BJ (cell line): ENCODE measurements at regions not wholly inside any gene's neighbourhood (a gene's known extent, or its start where the extent isn't known, plus 50 kb on each side); places are given as distances from the start of the nearest gene placed in this dataset.
"Not testable (repeated sequence)": the region's sequence is repeated elsewhere in the genome, so short reads cannot be mapped to it uniquely, and the experiment has no call there.

Source experiments
- CTCF ChIA-PET: fragments of 350-600 bp; formaldehyde crosslinking; extraction: SDS; loops from one replicate; lab custom pipeline; 2021; ENCODE audit warnings: antibody characterized with exemption, inconsistent platforms; lab: Yijun Ruan, JAX
- POLR2A ChIA-PET: fragments of 300-600 bp; sonication (Branson Sonifier 250); formaldehyde crosslinking; extraction: SDS; loops from one replicate; lab custom pipeline; 2021; ENCODE audit warnings: antibody characterized with exemption; lab: Charles Lee
- DNase-seq: peaks from one replicate; pipeline ENCODE4 v3.0.0-alpha.2; 2011; ENCODE audit warnings: low read depth
- H3K27me3 ChIP-seq: 2 replicates; pipeline ENCODE4 v1.6.0; 2011; ENCODE audit warnings: low read length; ENCODE audit not compliant: control insufficient read depth, insufficient read depth
- H3K36me3 ChIP-seq: 2 replicates; pipeline ENCODE4 v1.5.1; 2011; ENCODE audit warnings: low read length; ENCODE audit not compliant: control insufficient read depth, insufficient read depth
- H3K4me3 ChIP-seq: 2 replicates; pipeline ENCODE4 v1.5.1; 2011; ENCODE audit warnings: low read depth, mild to moderate bottlenecking, control low read depth, low read length
- TF ChIP-seq, protein P1 (sequence below): IDR thresholded peaks from 2 replicates; pipeline ENCODE4 v1.5.1; 2011; ENCODE audit warnings: low read depth, mild to moderate bottlenecking, control low read depth, inconsistent platforms, low read length, moderate library complexity; ENCODE audit not compliant: insufficient read depth

- POLR2A ChIA-PET, result no interaction called here
- H3K27me3 ChIP-seq, result no peaks in the 10 kb centered on the region
- no peaks in the 10 kb centered on the region for H3K36me3 ChIP-seq
- no peak for DNase-seq
- TF ChIP-seq, protein P1, sequence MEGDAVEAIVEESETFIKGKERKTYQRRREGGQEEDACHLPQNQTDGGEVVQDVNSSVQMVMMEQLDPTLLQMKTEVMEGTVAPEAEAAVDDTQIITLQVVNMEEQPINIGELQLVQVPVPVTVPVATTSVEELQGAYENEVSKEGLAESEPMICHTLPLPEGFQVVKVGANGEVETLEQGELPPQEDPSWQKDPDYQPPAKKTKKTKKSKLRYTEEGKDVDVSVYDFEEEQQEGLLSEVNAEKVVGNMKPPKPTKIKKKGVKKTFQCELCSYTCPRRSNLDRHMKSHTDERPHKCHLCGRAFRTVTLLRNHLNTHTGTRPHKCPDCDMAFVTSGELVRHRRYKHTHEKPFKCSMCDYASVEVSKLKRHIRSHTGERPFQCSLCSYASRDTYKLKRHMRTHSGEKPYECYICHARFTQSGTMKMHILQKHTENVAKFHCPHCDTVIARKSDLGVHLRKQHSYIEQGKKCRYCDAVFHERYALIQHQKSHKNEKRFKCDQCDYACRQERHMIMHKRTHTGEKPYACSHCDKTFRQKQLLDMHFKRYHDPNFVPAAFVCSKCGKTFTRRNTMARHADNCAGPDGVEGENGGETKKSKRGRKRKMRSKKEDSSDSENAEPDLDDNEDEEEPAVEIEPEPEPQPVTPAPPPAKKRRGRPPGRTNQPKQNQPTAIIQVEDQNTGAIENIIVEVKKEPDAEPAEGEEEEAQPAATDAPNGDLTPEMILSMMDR, result no peak
- H3K4me3 ChIP-seq, result no peak overlapping the region
- CTCF ChIA-PET, result no interaction called here
Measured at GRCh38 chr5:88033191-88033590, 235.5 kb downstream of the TMEM161B start.

DNA sequence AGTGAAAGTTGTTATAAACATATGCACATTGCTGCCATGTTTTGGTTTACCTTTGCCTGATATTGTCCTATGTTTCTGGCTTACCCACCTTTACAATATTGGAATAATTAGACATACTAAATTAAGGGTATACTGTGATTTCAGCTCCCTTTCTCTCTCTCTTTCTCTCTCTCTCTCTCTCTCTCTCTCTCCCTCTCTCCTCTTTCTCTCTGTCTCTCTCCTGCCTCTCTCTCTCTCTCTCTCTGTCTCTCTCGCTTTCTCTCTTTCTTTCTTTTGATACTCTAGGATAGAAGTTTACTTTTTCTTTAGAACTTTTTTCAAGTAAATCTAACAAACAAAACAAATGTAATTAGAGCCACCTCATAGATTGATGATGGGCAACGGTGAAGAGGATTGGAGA, 239.6 kb downstream of the TMEM161B start:
- Histone ChIP-seq H3K27me3 (no peaks in the 10 kb centered on the region), H3K4me3 (no peak overlapping the region), H3K36me3 (no peaks in the 10 kb centered on the region)
- ChIA-PET POLR2A (no interaction called here), CTCF (no interaction called here)
- DNase-seq, result no peak
- TF ChIP-seq, protein P1, result no peak

DNA sequence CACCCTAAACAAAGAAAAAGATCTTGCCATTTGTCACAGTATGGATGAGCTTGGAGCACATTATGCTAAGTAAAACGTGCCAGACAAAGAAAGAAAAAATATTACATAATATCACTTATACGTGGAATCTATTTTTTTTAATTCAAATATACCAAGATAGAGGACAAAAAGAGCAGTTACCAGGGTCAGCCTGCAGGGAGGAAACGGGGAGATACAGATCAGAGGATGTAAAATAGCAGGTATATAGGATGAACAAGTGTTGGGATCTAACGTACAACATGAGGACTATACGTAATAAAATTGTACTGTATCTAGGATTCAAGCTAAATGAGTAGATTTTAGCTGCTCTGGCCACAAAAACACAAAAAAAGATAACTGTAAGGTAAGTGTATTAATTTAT, 247.5 kb downstream of the TMEM161B start:
- Histone ChIP-seq H3K27me3 (no peaks in the 10 kb centered on the region), H3K4me3 (no peak overlapping the region), H3K36me3 (no peaks in the 10 kb centered on the region)
- ChIA-PET CTCF (no interaction called here), POLR2A (no interaction called here)
- TF ChIP-seq, protein P1, result no peak
- DNase-seq, result no peak

DNA sequence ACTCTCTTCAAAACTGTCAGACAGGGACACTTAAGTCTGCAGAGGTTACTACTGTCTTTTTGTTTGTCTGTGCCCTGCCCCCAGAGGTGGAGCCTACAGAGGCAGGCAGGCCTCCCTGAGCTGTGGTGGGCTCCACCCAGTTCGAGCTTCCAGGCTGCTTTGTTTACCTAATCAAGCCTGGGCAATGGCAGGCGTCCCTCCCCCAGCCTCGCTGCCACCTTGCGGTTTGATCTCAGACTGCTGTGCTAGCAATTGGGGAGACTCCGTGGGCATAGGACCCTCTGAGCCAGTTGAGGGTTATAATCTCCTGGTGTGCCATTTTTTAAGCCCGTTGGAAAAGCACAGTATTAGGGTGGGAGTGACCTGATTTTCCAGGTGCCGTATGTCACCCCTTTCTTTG, 253.7 kb downstream of the TMEM161B start:
- CTCF ChIA-PET, result not testable (repeated sequence)

DNA sequence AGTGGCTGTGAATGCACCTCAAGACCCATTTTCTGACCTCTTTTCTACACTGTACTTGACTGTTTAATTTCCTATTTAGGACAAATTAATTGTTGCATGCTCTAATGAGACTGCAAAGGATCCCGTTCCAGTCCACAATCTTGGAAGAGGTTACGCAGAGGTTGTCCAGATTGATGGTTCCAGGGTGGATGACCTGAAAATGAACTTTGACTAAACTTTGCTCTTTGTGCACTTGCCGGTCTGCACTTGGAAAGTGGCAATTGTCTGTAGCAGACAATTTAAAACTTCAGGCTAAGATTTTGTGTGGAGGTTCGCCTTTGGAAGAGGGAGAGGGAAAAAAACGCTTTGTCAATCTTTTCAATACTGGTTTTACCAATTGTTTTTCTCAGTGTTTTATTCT, 267.8 kb downstream of the TMEM161B start:
- CTCF ChIA-PET, result no interaction called here
- TF ChIP-seq, protein P1, result no peak
- H3K4me3 ChIP-seq, result no peak overlapping the region
- POLR2A ChIA-PET, result no interaction called here
- H3K27me3 ChIP-seq, result no peaks in the 10 kb centered on the region
- no peak for DNase-seq
- no peaks in the 10 kb centered on the region for H3K36me3 ChIP-seq

More for the DNA sequence above, 253.7 kb downstream of the TMEM161B start:
- H3K4me3 ChIP-seq, H3K36me3 ChIP-seq, H3K27me3 ChIP-seq, DNase-seq, POLR2A ChIA-PET: not testable (repeated sequence)

GRCh38 chr5:87997662-87998061, 271.0 kb downstream of the TMEM161B start:
- no peak for DNase-seq
- H3K4me3 ChIP-seq, result no peak overlapping the region
- ChIA-PET POLR2A (no interaction called here), CTCF (no interaction called here)
- TF ChIP-seq, protein P1, result no peak
- H3K36me3 ChIP-seq, result no peaks in the 10 kb centered on the region
- H3K27me3 ChIP-seq, result no peaks in the 10 kb centered on the region
